WTC11 (cell line): ENCODE measurements at regions not wholly inside any gene's neighbourhood (a gene's known extent, or its start where the extent isn't known, plus 50 kb on each side); places are given as distances from the start of the nearest gene placed in this dataset.

Experiments used
- ATAC-seq: fragments of 200-7000 bp; cut with Tn5 transposase; 2 replicates; pipeline ENCODE4 v1.10.0; 2021; ENCODE audit warnings: mild to moderate bottlenecking, moderate library complexity
- CTCF ChIA-PET: fragments of 300-600 bp; sonication (Branson Sonifier 250); formaldehyde crosslinking; loops from one replicate; lab custom pipeline; 2021; ENCODE audit warnings: antibody characterized with exemption; lab: Charles Lee
- POLR2A ChIA-PET: fragments of 350-600 bp; sonication (Branson Sonifier 250); formaldehyde crosslinking; loops from one replicate; lab custom pipeline; 2021; ENCODE audit warnings: antibody characterized with exemption; lab: Charles Lee
- DNase-seq: peaks from one replicate; pipeline ENCODE4 v3.0.0; 2021; ENCODE audit warnings: low spot score
- H3K27ac Mint-ChIP-seq: 2 replicates; pipeline ENCODE4 v1.8.0; 2021; ENCODE audit warnings: mixed read lengths
- H3K27me3 Mint-ChIP-seq: 2 replicates; pipeline ENCODE4 v1.8.0; 2021; ENCODE audit warnings: low read depth, mild to moderate bottlenecking, moderate library complexity, mixed read lengths
- H3K36me3 Mint-ChIP-seq: 2 replicates; pipeline ENCODE4 v1.8.0; 2021; ENCODE audit warnings: mixed read lengths
- H3K4me1 Mint-ChIP-seq: 2 replicates; pipeline ENCODE4 v1.8.0; 2022; ENCODE audit warnings: mixed read lengths
- H3K4me3 Mint-ChIP-seq: 2 replicates; pipeline ENCODE4 v1.8.0; 2021; ENCODE audit warnings: mild to moderate bottlenecking, moderate library complexity, mixed read lengths
- H3K9me3 Mint-ChIP-seq: 2 replicates; pipeline ENCODE4 v1.8.0; 2021; ENCODE audit warnings: mixed read lengths
- ELF4 ChIP-seq: sonication (generic); formaldehyde crosslinking; IDR thresholded peaks from 2 replicates; pipeline ENCODE4 v1.8.1; 2022; ENCODE audit warnings: low read depth, mild to moderate bottlenecking, moderate library complexity, missing genetic modification reagents
- FOXJ3 ChIP-seq: sonication (generic); formaldehyde crosslinking; IDR thresholded peaks from 2 replicates; pipeline ENCODE4 v1.9.0; 2021; ENCODE audit warnings: missing genetic modification reagents, mild to moderate bottlenecking, borderline replicate concordance
- GABPB1 ChIP-seq: sonication (generic); formaldehyde crosslinking; IDR thresholded peaks from 2 replicates; pipeline ENCODE4 v1.8.1; 2023; ENCODE audit warnings: mild to moderate bottlenecking, missing genetic modification reagents
- GRHL2 ChIP-seq: fragments of 250-450 bp; sonication (Bioruptor Pico); IDR thresholded peaks from 2 replicates; pipeline ENCODE4 v1.8.0; 2022; ENCODE audit warnings: mild to moderate bottlenecking, moderate library complexity; ENCODE audit not compliant: insufficient replicate concordance, severe bottlenecking
- KAT7 ChIP-seq: sonication (generic); formaldehyde crosslinking; IDR thresholded peaks from 2 replicates; pipeline ENCODE4 v1.8.1; 2023; ENCODE audit warnings: missing genetic modification reagents, mild to moderate bottlenecking, borderline replicate concordance
- OVOL2 ChIP-seq: fragments of 250-450 bp; sonication (Bioruptor Pico); IDR thresholded peaks from 2 replicates; pipeline ENCODE4 v1.9.0; 2021; ENCODE audit warnings: mild to moderate bottlenecking, borderline replicate concordance
- PRRX2 ChIP-seq: fragments of 250-450 bp; sonication (Bioruptor Pico); IDR thresholded peaks from 2 replicates; pipeline ENCODE4 v1.8.0; 2021; ENCODE audit warnings: mild to moderate bottlenecking
- RELA ChIP-seq: sonication (generic); formaldehyde crosslinking; IDR thresholded peaks from 2 replicates; pipeline ENCODE4 v1.8.1; 2022; ENCODE audit warnings: missing genetic modification reagents, mild to moderate bottlenecking, borderline replicate concordance
- SOX15 ChIP-seq: fragments of 250-450 bp; sonication (Bioruptor Pico); IDR thresholded peaks from 2 replicates; pipeline ENCODE4 v1.9.0; 2021; ENCODE audit warnings: mild to moderate bottlenecking
- STAT6 ChIP-seq: sonication (generic); formaldehyde crosslinking; conservative IDR thresholded peaks from 2 replicates; pipeline ENCODE4 v1.8.1; 2023; ENCODE audit warnings: mild to moderate bottlenecking, low read depth, missing genetic modification reagents, moderate library complexity
- TCF7 ChIP-seq: sonication (generic); formaldehyde crosslinking; IDR thresholded peaks from 2 replicates; pipeline ENCODE4 v1.8.0; 2022; ENCODE audit warnings: mild to moderate bottlenecking, low read depth, missing genetic modification reagents, moderate library complexity
- ZNF138 ChIP-seq: sonication (generic); formaldehyde crosslinking; conservative IDR thresholded peaks from 2 replicates; pipeline ENCODE4 v1.8.1; 2022; ENCODE audit warnings: mild to moderate bottlenecking, moderate library complexity, missing genetic modification reagents
- ZNF232 ChIP-seq: sonication (generic); formaldehyde crosslinking; IDR thresholded peaks from 2 replicates; pipeline ENCODE4 v1.8.0; 2022; ENCODE audit warnings: mild to moderate bottlenecking, missing genetic modification reagents
- ZNF317 ChIP-seq: sonication (generic); formaldehyde crosslinking; IDR thresholded peaks from 2 replicates; pipeline ENCODE4 v1.8.1; 2023; ENCODE audit warnings: low read depth, mild to moderate bottlenecking, moderate library complexity, missing genetic modification reagents, borderline replicate concordance
- TF ChIP-seq, protein P1 (sequence below): sonication (generic); formaldehyde crosslinking; IDR thresholded peaks from 2 replicates; pipeline ENCODE4 v1.8.1; 2023; ENCODE audit warnings: mild to moderate bottlenecking, missing genetic modification reagents
- TF ChIP-seq, protein P2 (sequence below): fragments of 250-450 bp; sonication (Bioruptor Pico); IDR thresholded peaks from 2 replicates; pipeline ENCODE4 v2.1.2; 2022; ENCODE audit warnings: mild to moderate bottlenecking, moderate library complexity
- TF ChIP-seq, protein P3 (sequence below): sonication (generic); formaldehyde crosslinking; IDR thresholded peaks from 2 replicates; pipeline ENCODE4 v1.8.0; 2022; ENCODE audit warnings: mild to moderate bottlenecking, missing genetic modification reagents
- TF ChIP-seq, protein P4 (sequence below): sonication (generic); formaldehyde crosslinking; IDR thresholded peaks from 2 replicates; pipeline ENCODE4 v1.8.1; 2023; ENCODE audit warnings: mild to moderate bottlenecking, moderate library complexity, missing genetic modification reagents
- TF ChIP-seq, protein P5 (sequence below): sonication (generic); formaldehyde crosslinking; IDR thresholded peaks from 2 replicates; pipeline ENCODE4 v1.8.0; 2023; ENCODE audit warnings: missing genetic modification reagents, mild to moderate bottlenecking, borderline replicate concordance
- TF ChIP-seq, protein P6 (sequence below): fragments of 250-450 bp; sonication (Bioruptor Pico); IDR thresholded peaks from 2 replicates; pipeline ENCODE4 v1.9.0; 2021; ENCODE audit warnings: mild to moderate bottlenecking

DNA sequence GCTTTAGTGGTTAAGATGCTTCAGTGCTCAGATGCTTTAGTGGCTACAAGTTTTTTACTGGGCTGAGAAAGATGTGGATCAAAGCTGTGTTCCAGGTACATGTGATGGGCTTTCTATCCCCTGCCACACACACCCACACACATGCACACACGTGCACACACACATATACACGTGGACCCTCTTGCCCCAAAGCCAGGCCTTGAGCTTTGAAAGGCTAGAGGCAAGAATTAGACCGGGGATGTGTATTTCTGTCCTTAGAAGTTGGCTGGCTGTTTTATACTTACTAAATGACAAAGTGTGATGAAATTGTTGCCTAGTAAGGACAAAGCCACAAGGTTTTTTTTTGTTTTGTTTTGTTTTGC, 376.5 kb downstream of the C12orf75 start:
- no peak for DNase-seq
- Mint-ChIP-seq H3K4me1 (peaks cover 35% of the 10 kb centered on the region), H3K27ac (no peak overlapping the region), H3K36me3 (no peaks in the 10 kb centered on the region), H3K4me3 (no peak overlapping the region), H3K27me3 (peaks cover 4% of the 10 kb centered on the region; the same call in 1 of the 2 replicates), H3K9me3 (no peaks in the 10 kb centered on the region)
- POLR2A ChIA-PET = no interaction called here
- ATAC-seq = no peak
- CTCF ChIA-PET = interaction anchor here (0.7 to 2.1 kb wide), 5 partner anchors 58 to 442 kb away, joined by 3 to 10 read pairs (median 4); no protein-coding TSS in a partner anchor
- TF ChIP-seq ZNF138 (CRISPR knock-in tag) (no peak), ZNF232 (CRISPR knock-in tag) (no peak), GRHL2 (CRISPR knock-in tag) (no peak), OVOL2 (CRISPR knock-in tag) (no peak), SOX15 (CRISPR knock-in tag) (no peak), ELF4 (CRISPR knock-in tag) (no peak), FOXJ3 (CRISPR knock-in tag) (no peak), KAT7 (CRISPR knock-in tag) (no peak), GABPB1 (CRISPR knock-in tag) (no peak), RELA (CRISPR knock-in tag) (no peak), TCF7 (CRISPR knock-in tag) (no peak), ZNF317 (CRISPR knock-in tag) (no peak), STAT6 (CRISPR knock-in tag) (no peak), PRRX2 (CRISPR knock-in tag) (no peak)
- TF ChIP-seq, protein P1, sequence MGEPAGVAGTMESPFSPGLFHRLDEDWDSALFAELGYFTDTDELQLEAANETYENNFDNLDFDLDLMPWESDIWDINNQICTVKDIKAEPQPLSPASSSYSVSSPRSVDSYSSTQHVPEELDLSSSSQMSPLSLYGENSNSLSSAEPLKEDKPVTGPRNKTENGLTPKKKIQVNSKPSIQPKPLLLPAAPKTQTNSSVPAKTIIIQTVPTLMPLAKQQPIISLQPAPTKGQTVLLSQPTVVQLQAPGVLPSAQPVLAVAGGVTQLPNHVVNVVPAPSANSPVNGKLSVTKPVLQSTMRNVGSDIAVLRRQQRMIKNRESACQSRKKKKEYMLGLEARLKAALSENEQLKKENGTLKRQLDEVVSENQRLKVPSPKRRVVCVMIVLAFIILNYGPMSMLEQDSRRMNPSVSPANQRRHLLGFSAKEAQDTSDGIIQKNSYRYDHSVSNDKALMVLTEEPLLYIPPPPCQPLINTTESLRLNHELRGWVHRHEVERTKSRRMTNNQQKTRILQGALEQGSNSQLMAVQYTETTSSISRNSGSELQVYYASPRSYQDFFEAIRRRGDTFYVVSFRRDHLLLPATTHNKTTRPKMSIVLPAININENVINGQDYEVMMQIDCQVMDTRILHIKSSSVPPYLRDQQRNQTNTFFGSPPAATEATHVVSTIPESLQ (CRISPR knock-in tag) = no peak
- TF ChIP-seq, protein P2, sequence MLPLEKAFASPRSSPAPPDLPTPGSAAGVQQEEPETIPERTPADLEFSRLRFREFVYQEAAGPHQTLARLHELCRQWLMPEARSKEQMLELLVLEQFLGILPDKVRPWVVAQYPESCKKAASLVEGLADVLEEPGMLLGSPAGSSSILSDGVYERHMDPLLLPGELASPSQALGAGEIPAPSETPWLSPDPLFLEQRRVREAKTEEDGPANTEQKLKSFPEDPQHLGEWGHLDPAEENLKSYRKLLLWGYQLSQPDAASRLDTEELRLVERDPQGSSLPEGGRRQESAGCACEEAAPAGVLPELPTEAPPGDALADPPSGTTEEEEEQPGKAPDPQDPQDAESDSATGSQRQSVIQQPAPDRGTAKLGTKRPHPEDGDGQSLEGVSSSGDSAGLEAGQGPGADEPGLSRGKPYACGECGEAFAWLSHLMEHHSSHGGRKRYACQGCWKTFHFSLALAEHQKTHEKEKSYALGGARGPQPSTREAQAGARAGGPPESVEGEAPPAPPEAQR (CRISPR knock-in tag) = no peak
- TF ChIP-seq, protein P3, sequence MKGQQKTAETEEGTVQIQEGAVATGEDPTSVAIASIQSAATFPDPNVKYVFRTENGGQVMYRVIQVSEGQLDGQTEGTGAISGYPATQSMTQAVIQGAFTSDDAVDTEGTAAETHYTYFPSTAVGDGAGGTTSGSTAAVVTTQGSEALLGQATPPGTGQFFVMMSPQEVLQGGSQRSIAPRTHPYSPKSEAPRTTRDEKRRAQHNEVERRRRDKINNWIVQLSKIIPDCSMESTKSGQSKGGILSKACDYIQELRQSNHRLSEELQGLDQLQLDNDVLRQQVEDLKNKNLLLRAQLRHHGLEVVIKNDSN (CRISPR knock-in tag) = no peak
- TF ChIP-seq, protein P4, sequence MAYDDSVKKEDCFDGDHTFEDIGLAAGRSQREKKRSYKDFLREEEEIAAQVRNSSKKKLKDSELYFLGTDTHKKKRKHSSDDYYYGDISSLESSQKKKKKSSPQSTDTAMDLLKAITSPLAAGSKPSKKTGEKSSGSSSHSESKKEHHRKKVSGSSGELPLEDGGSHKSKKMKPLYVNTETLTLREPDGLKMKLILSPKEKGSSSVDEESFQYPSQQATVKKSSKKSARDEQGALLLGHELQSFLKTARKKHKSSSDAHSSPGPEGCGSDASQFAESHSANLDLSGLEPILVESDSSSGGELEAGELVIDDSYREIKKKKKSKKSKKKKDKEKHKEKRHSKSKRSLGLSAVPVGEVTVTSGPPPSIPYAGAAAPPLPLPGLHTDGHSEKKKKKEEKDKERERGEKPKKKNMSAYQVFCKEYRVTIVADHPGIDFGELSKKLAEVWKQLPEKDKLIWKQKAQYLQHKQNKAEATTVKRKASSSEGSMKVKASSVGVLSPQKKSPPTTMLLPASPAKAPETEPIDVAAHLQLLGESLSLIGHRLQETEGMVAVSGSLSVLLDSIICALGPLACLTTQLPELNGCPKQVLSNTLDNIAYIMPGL (CRISPR knock-in tag) = no peak
- TF ChIP-seq, protein P5, sequence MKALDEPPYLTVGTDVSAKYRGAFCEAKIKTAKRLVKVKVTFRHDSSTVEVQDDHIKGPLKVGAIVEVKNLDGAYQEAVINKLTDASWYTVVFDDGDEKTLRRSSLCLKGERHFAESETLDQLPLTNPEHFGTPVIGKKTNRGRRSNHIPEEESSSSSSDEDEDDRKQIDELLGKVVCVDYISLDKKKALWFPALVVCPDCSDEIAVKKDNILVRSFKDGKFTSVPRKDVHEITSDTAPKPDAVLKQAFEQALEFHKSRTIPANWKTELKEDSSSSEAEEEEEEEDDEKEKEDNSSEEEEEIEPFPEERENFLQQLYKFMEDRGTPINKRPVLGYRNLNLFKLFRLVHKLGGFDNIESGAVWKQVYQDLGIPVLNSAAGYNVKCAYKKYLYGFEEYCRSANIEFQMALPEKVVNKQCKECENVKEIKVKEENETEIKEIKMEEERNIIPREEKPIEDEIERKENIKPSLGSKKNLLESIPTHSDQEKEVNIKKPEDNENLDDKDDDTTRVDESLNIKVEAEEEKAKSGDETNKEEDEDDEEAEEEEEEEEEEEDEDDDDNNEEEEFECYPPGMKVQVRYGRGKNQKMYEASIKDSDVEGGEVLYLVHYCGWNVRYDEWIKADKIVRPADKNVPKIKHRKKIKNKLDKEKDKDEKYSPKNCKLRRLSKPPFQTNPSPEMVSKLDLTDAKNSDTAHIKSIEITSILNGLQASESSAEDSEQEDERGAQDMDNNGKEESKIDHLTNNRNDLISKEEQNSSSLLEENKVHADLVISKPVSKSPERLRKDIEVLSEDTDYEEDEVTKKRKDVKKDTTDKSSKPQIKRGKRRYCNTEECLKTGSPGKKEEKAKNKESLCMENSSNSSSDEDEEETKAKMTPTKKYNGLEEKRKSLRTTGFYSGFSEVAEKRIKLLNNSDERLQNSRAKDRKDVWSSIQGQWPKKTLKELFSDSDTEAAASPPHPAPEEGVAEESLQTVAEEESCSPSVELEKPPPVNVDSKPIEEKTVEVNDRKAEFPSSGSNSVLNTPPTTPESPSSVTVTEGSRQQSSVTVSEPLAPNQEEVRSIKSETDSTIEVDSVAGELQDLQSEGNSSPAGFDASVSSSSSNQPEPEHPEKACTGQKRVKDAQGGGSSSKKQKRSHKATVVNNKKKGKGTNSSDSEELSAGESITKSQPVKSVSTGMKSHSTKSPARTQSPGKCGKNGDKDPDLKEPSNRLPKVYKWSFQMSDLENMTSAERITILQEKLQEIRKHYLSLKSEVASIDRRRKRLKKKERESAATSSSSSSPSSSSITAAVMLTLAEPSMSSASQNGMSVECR (CRISPR knock-in tag) = no peak
- TF ChIP-seq, protein P6, sequence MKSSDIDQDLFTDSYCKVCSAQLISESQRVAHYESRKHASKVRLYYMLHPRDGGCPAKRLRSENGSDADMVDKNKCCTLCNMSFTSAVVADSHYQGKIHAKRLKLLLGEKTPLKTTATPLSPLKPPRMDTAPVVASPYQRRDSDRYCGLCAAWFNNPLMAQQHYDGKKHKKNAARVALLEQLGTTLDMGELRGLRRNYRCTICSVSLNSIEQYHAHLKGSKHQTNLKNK = no peak
